NB4 (cell line): ENCODE measurements at regions not wholly inside any gene's neighbourhood (a gene's known extent, or its start where the extent isn't known, plus 50 kb on each side); places are given as distances from the start of the nearest gene placed in this dataset.

Experiments used
- CTCF ChIP-seq: IDR thresholded peaks from one replicate; pipeline ENCODE4 v1.5.1; 2012; ENCODE audit warnings: low read depth, low read length
- MYC ChIP-seq: IDR thresholded peaks from 2 replicates; pipeline ENCODE4 v1.6.1; 2011; ENCODE audit warnings: low read depth, low read length
- POLR2A ChIP-seq: IDR thresholded peaks from 2 replicates; pipeline ENCODE4 v1.6.1; 2011; ENCODE audit warnings: mild to moderate bottlenecking; ENCODE audit not compliant: insufficient read length; ENCODE audit errors: extremely low read depth
- TF ChIP-seq, protein P1 (sequence below): IDR thresholded peaks from 2 replicates; pipeline ENCODE4 v1.6.1; 2011; ENCODE audit warnings: low read depth, low read length

- no peak for TF ChIP-seq CTCF
- no peak for TF ChIP-seq POLR2A
- TF ChIP-seq MYC = no peak
- TF ChIP-seq, protein P1, sequence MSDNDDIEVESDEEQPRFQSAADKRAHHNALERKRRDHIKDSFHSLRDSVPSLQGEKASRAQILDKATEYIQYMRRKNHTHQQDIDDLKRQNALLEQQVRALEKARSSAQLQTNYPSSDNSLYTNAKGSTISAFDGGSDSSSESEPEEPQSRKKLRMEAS = no peak
Measured at GRCh38 chr4:33924239-33924638, 2320.1 kb downstream of the ARAP2 start.
